ENCODE measurements at regions not wholly inside any gene's neighbourhood (a gene's known extent, or its start where the extent isn't known, plus 50 kb on each side); places are given as distances from the start of the nearest gene placed in this dataset.

DNA sequence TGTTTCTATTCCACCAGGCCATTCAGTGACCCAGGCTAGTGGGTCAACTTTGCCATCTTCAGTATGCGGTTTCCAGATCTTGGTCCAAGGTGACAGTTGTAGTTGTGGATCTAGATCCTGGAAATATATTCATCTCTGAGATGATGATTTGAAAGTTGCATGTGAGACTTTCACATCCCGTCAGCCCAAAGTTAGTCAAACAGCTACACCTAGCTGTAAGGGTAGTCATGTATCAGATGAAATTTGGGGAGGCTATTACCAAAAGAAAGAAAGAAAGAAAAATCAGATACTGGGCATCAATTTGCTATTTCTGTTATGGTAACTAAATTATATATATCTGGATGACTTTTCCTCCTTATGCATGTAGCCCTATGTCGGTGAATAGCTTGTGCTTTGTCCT lies 259.4 kb upstream of the ARX start:
- TF ChIP-seq EZH2phosphoT487 (IDR thresholded peaks at IDR 0.05; ENCODE audit: insufficient read depth, low read depth) (no peak), EZH2 (IDR thresholded peaks at IDR 0.05; ENCODE audit: insufficient read depth, poor library complexity, severe bottlenecking) (no peak)

Data from GM23248 (cell line).